ENCODE measurements at regions not wholly inside any gene's neighbourhood (a gene's known extent, or its start where the extent isn't known, plus 50 kb on each side); places are given as distances from the start of the nearest gene placed in this dataset.

DNA sequence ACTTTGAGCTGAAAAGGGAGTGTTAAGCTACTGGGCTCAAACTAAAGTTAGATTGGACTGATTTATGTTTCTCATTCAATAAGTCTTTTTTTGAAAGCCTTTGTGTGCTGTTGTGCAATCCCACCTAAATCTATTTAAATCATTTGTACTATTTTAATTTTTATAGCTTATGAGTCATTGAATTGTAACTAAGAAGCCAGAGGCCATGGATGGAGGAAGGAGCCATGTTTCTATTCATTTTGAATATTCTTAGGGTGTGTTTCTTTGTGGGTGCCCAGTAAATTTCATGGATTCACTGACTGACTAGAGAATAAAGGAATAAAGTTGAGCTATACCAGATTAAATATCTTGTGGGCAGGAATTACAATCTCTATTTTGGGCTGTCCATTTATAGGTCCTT is 238.5 kb downstream of the KIF4B start (continued):
- TF ChIP-seq, protein P1, sequence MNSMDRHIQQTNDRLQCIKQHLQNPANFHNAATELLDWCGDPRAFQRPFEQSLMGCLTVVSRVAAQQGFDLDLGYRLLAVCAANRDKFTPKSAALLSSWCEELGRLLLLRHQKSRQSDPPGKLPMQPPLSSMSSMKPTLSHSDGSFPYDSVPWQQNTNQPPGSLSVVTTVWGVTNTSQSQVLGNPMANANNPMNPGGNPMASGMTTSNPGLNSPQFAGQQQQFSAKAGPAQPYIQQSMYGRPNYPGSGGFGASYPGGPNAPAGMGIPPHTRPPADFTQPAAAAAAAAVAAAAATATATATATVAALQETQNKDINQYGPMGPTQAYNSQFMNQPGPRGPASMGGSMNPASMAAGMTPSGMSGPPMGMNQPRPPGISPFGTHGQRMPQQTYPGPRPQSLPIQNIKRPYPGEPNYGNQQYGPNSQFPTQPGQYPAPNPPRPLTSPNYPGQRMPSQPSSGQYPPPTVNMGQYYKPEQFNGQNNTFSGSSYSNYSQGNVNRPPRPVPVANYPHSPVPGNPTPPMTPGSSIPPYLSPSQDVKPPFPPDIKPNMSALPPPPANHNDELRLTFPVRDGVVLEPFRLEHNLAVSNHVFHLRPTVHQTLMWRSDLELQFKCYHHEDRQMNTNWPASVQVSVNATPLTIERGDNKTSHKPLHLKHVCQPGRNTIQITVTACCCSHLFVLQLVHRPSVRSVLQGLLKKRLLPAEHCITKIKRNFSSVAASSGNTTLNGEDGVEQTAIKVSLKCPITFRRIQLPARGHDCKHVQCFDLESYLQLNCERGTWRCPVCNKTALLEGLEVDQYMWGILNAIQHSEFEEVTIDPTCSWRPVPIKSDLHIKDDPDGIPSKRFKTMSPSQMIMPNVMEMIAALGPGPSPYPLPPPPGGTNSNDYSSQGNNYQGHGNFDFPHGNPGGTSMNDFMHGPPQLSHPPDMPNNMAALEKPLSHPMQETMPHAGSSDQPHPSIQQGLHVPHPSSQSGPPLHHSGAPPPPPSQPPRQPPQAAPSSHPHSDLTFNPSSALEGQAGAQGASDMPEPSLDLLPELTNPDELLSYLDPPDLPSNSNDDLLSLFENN (IDR thresholded peaks at IDR 0.05; ENCODE audit: low read depth in 2 of 2, low read length in 2 of 2): no peak
- TF ChIP-seq POLR2A (conservative IDR thresholded peaks at IDR 0.05) (no peak), NFYB (IDR thresholded peaks at IDR 0.05; ENCODE audit: extremely low read depth, insufficient read length) (no peak), ERF (CRISPR knock-in tag; IDR thresholded peaks at IDR 0.05) (no peak), SMAD4 (CRISPR knock-in tag; conservative IDR thresholded peaks at IDR 0.05) (no peak)

- intact Hi-C loops (cut with micrococcal nuclease): no loop called here
- Histone ChIP-seq H3K9me3 (replicated peaks; ENCODE audit: control insufficient read depth, insufficient read depth, low read depth, low read length) (no peaks in the 10 kb centered on the region), H3K4me1 (replicated peaks in 1 of 2; ENCODE audit: control insufficient read depth in 2 of 2, insufficient read depth in 2 of 2, low read length in 2 of 2) (no peaks in the 10 kb centered on the region), H3K79me2 (ENCODE audit: control insufficient read depth, insufficient read depth, low read length) (no peaks in the 10 kb centered on the region), H3K27me3 (ENCODE audit: control insufficient read depth in 2 of 2, insufficient read depth in 2 of 2, low read length in 2 of 2) (no peaks in the 10 kb centered on the region), H4K20me1 (replicated peaks; ENCODE audit: control insufficient read depth, insufficient read depth, low read length) (no peaks in the 10 kb centered on the region), H3K36me3 (ENCODE audit: control insufficient read depth, insufficient read depth, low read length) (no peaks in the 10 kb centered on the region), H3K27ac (ENCODE audit: extremely low read depth, low read depth, low read length) (no peak overlapping the region), H3K4me3 (no peak overlapping the region), H3K9me1 (ENCODE audit: control insufficient read depth, insufficient read depth, low read length) (no peaks in the 10 kb centered on the region), H3K9ac (ENCODE audit: insufficient read depth in 1 of 2, low read depth in 2 of 2, low read length in 2 of 2) (no peak overlapping the region), H2AFZ (ENCODE audit: low read depth, low read length) (no peak overlapping the region), H3K4me2 (ENCODE audit: insufficient read depth, low read length) (no peak overlapping the region)
- CTCF ChIA-PET (ENCODE audit: low intra/inter-chr PET ratio): no interaction called here
- WGBS (ENCODE audit: insufficient coverage, low coverage, missing lambda C conversion rate): 0% methylated on average over 3 of the region's 3 CpGs
- FAIRE-seq: no peak
- POLR2A ChIA-PET: no interaction called here
- in situ Hi-C loops (cut with MboI): no loop called here
- ATAC-seq: no peak
- BruUV-seq (replicated peaks): no TSS peak
- DNase-seq (ENCODE audit: extremely low read depth in 1 of 4, low spot score in 3 of 4): no peak
- no peak for TF ChIP-seq ILF3 (IDR thresholded peaks at IDR 0.05; ENCODE audit: borderline replicate concordance)
- TF ChIP-seq TAL1 (IDR thresholded peaks at IDR 0.05): no peak
- no peak for TF ChIP-seq MTA3 (IDR thresholded peaks at IDR 0.05; ENCODE audit: borderline replicate concordance)
These were observed 239.2 kb downstream of the KIF4B start for GRCh38 chr5:155252717-155253116.
